BJ (cell line): ENCODE measurements at regions not wholly inside any gene's neighbourhood (a gene's known extent, or its start where the extent isn't known, plus 50 kb on each side); places are given as distances from the start of the nearest gene placed in this dataset.

ENCODE experiments used
- CTCF ChIA-PET: fragments of 350-600 bp; formaldehyde crosslinking; extraction: SDS; loops from one replicate; lab custom pipeline; 2021; ENCODE audit warnings: antibody characterized with exemption, inconsistent platforms; lab: Yijun Ruan, JAX
- POLR2A ChIA-PET: fragments of 300-600 bp; sonication (Branson Sonifier 250); formaldehyde crosslinking; extraction: SDS; loops from one replicate; lab custom pipeline; 2021; ENCODE audit warnings: antibody characterized with exemption; lab: Charles Lee
- DNase-seq: peaks from one replicate; pipeline ENCODE4 v3.0.0-alpha.2; 2011; ENCODE audit warnings: low read depth
- H3K27me3 ChIP-seq: 2 replicates; pipeline ENCODE4 v1.6.0; 2011; ENCODE audit warnings: low read length; ENCODE audit not compliant: control insufficient read depth, insufficient read depth
- H3K36me3 ChIP-seq: 2 replicates; pipeline ENCODE4 v1.5.1; 2011; ENCODE audit warnings: low read length; ENCODE audit not compliant: control insufficient read depth, insufficient read depth
- H3K4me3 ChIP-seq: 2 replicates; pipeline ENCODE4 v1.5.1; 2011; ENCODE audit warnings: low read depth, mild to moderate bottlenecking, control low read depth, low read length
- TF ChIP-seq, protein P1 (sequence below): IDR thresholded peaks from 2 replicates; pipeline ENCODE4 v1.5.1; 2011; ENCODE audit warnings: low read depth, mild to moderate bottlenecking, control low read depth, inconsistent platforms, low read length, moderate library complexity; ENCODE audit not compliant: insufficient read depth

DNA sequence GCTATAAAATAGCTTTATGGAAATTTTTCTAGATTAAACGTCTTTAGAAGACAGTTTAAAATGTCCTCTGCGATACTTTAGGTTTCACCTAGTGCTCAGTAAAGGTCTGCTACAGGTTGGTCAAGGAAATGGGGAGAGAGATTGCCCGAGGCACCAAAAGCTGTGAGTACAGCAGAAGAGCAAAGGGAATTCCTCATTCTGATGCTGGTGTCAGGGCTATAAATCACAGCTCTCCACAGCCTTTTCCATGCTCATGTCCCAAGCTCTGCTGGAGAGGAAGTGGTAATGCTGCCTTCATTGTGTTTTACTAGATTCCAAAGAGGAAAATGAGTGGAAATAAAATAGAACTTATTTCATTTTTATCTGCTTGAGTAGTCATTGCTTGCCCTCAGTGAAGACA, 2060.4 kb downstream of the ARAP2 start:
- CTCF ChIA-PET = interaction anchor here (1.0 kb wide), 1 partner anchor 10 kb away, joined by 3 read pairs; no protein-coding TSS in a partner anchor

DNA sequence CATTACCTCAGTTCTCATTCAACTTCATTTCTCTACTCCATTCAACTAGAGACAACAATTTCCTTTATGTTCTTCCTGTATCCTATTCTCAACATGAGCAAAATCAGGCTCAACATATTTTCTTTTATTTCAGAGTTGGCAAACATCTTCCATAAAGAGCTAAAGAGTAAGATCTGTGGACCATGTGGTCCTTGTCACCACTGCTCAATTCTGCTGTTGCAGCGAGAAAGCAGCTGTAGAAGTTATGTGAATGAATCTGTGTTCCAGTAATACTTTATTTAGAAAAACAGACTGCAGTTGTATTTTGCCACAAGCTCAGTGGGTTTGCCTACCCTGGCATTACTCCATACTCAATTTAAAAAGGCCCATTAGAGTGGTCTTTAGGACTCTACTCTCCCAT, 2057.3 kb downstream of the ARAP2 start:
- no peak for DNase-seq
- Histone ChIP-seq H3K27me3 (no peaks in the 10 kb centered on the region), H3K4me3 (no peak overlapping the region), H3K36me3 (no peaks in the 10 kb centered on the region)
- ChIA-PET POLR2A (no interaction called here), CTCF (no interaction called here)
- TF ChIP-seq, protein P1, sequence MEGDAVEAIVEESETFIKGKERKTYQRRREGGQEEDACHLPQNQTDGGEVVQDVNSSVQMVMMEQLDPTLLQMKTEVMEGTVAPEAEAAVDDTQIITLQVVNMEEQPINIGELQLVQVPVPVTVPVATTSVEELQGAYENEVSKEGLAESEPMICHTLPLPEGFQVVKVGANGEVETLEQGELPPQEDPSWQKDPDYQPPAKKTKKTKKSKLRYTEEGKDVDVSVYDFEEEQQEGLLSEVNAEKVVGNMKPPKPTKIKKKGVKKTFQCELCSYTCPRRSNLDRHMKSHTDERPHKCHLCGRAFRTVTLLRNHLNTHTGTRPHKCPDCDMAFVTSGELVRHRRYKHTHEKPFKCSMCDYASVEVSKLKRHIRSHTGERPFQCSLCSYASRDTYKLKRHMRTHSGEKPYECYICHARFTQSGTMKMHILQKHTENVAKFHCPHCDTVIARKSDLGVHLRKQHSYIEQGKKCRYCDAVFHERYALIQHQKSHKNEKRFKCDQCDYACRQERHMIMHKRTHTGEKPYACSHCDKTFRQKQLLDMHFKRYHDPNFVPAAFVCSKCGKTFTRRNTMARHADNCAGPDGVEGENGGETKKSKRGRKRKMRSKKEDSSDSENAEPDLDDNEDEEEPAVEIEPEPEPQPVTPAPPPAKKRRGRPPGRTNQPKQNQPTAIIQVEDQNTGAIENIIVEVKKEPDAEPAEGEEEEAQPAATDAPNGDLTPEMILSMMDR = no peak

More for the DNA sequence above, 2060.4 kb downstream of the ARAP2 start:
- Histone ChIP-seq H3K27me3 (no peaks in the 10 kb centered on the region), H3K4me3 (no peak overlapping the region), H3K36me3 (no peaks in the 10 kb centered on the region)
- TF ChIP-seq, protein P1 = no peak
- POLR2A ChIA-PET = no interaction called here
- DNase-seq = no peak

GRCh38 chr4:34191443-34191842, 2052.9 kb downstream of the ARAP2 start:
- H3K36me3 ChIP-seq = no peaks in the 10 kb centered on the region
- no peak overlapping the region for H3K4me3 ChIP-seq
- CTCF ChIA-PET = no interaction called here
- H3K27me3 ChIP-seq = no peaks in the 10 kb centered on the region
- DNase-seq = no peak
- TF ChIP-seq, protein P1 = no peak
- POLR2A ChIA-PET = no interaction called here

- DNase-seq = no peak
- H3K4me3 ChIP-seq = no peak overlapping the region
- no peaks in the 10 kb centered on the region for H3K36me3 ChIP-seq
- CTCF ChIA-PET = interaction anchor here (1.8 kb wide), 1 partner anchor 10 kb away, joined by 3 read pairs; no protein-coding TSS in a partner anchor
- H3K27me3 ChIP-seq = no peaks in the 10 kb centered on the region
- TF ChIP-seq, protein P1 = no peak
- POLR2A ChIA-PET = no interaction called here
Observed at GRCh38 chr4:34193451-34194154, 2050.7 kb downstream of the ARAP2 start.

DNA sequence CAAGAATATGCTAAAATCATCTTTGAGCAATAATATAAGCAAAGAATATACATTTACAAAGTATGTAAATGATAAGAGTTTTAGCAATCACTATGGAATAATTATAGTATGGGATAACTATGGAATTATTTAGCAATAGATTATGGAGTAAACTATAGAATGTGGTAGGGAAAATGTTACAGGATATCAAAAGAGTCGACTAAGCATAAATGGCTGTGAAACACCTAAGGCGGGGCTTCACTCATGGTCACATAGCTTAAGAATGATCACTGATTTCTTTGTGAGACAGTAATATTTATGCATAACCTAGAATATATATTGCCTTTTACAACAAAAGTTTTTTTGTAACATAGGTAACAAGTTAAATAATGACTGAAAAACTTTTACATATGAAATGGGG, 2049.7 kb downstream of the ARAP2 start:
- H3K4me3 ChIP-seq = no peak overlapping the region
- DNase-seq = no peak
- H3K36me3 ChIP-seq = no peaks in the 10 kb centered on the region
- H3K27me3 ChIP-seq = no peaks in the 10 kb centered on the region
- ChIA-PET POLR2A (no interaction called here), CTCF (interaction anchor here (1.8 kb wide), 1 partner anchor 11 kb away, joined by 3 read pairs; no protein-coding TSS in a partner anchor)
- TF ChIP-seq, protein P1 = no peak
